Right lobe of liver (tissue), 6 donors: ENCODE measurements at regions not wholly inside any gene's neighbourhood (a gene's known extent, or its start where the extent isn't known, plus 50 kb on each side); places are given as distances from the start of the nearest gene placed in this dataset.

Source experiments
- ATAC-seq, 4 donors: fragments of 200-7000 bp; cut with Tn5 transposase; one replicate each; pipeline ENCODE4 v1.9.1; 2020; ENCODE audit warnings: mild to moderate bottlenecking in 4 of 4, moderate library complexity in 4 of 4
- DNase-seq, 3 donors: peaks; one replicate each; pipeline ENCODE4 v3.0.0-alpha.2; 2020
- H3K27ac ChIP-seq, 3 donors: fragments of 200-600 bp; one replicate each; pipeline ENCODE4 v1.8.0; 2022
- H3K27me3 ChIP-seq, 2 donors: fragments of 200-600 bp; one replicate each; pipeline ENCODE4 v1.8.0; 2022
- H3K36me3 ChIP-seq, 4 donors: fragments of 200-600 bp; sonication (generic) in 1 of 4; one replicate each; pipeline versions ENCODE4 v1.5.1 to v1.8.0; 2017 to 2022; ENCODE audit warnings: control low read depth in 1 of 4
- H3K4me1 ChIP-seq, 4 donors: fragments of 200-600 bp; sonication (generic) in 1 of 4; one replicate each; pipeline versions ENCODE4 v1.5.1 to v1.8.0; 2017 to 2022; ENCODE audit warnings: control low read depth in 1 of 4
- H3K4me3 ChIP-seq, 3 donors: fragments of 200-600 bp; one replicate each; pipeline ENCODE4 v1.8.0; 2022
- H3K9me3 ChIP-seq, 4 donors: fragments of 200-600 bp; sonication (generic) in 1 of 4; one replicate each; pipeline versions ENCODE4 v1.5.1 to v1.8.0; 2017 to 2022; ENCODE audit warnings: control low read depth in 1 of 4
- CTCF ChIP-seq, 4 donors: fragments of 200-600 bp in 3 of 4; fragments of 450-650 bp in 1 of 4; IDR thresholded peaks; one replicate each; pipeline versions ENCODE4 v1.5.1 to v1.8.0; 2016 to 2022; ENCODE audit warnings: antibody characterized with exemption in 4 of 4, mild to moderate bottlenecking in 2 of 4
- POLR2A ChIP-seq: fragments of 450-650 bp; IDR thresholded peaks from one replicate; pipeline ENCODE4 v1.6.1; 2017; ENCODE audit warnings: antibody characterized with exemption, mild to moderate bottlenecking
- WGBS: methylation state at CpG from one replicate; pipeline ENCODE4 v1.1.6; 2018; ENCODE audit warnings: low coverage, low lambda C conversion rate; ENCODE audit not compliant: insufficient coverage; ENCODE audit errors: missing lambda C conversion rate; 5-methylcytosine and 5-hydroxymethylcytosine counted together
- intact Hi-C, 2 donors: fragments of 100-400 bp; cut with DNase I; formaldehyde crosslinking; loops; one replicate each; pipeline versions ENCODE4 v1.11.2 to v1.14.1; 2022
- donor health status: DM: no; HTN: yes; CAD: no.
- donor health status: DM: no; HTN: no; CAD: no.
- donor health status: DM: no; HTN: no; CAD: no.
- donor health status: DM: no; HTN: yes; CAD: no.
- donor health status: DM: no; HTN: yes; CAD: no.

- no peak overlapping the region for H3K27ac ChIP-seq
- no peaks in the 10 kb centered on the region for H3K4me1 ChIP-seq
- no peak for ATAC-seq
- no peaks in the 10 kb centered on the region for H3K27me3 ChIP-seq
- TF ChIP-seq POLR2A (no peak), CTCF (IDR thresholded peaks at IDR 0.05) (no peak)
- H3K9me3 ChIP-seq = no peaks in the 10 kb centered on the region
- no peak overlapping the region for H3K4me3 ChIP-seq
- no peaks in the 10 kb centered on the region for H3K36me3 ChIP-seq
- DNase-seq = no peak
- intact Hi-C loops = no loop called here
- 70% methylated on average over 1 of the region's 2 CpGs for WGBS
These were observed 226.5 kb upstream of the TMEM72 start for GRCh38 chr10:44684661-44685060.

- H3K36me3 ChIP-seq = no peaks in the 10 kb centered on the region
- H3K27me3 ChIP-seq = no peaks in the 10 kb centered on the region
- intact Hi-C loops = no loop called here
- H3K9me3 ChIP-seq = no peaks in the 10 kb centered on the region
- H3K4me1 ChIP-seq = no peaks in the 10 kb centered on the region
- H3K27ac ChIP-seq = no peak overlapping the region
- no peak for ATAC-seq
- WGBS = 62% methylated on average over 4 of the region's 6 CpGs
- DNase-seq = no peak
- H3K4me3 ChIP-seq = no peak overlapping the region
- TF ChIP-seq CTCF (IDR thresholded peaks at IDR 0.05) (no peak), POLR2A (no peak)
These were observed 225.9 kb upstream of the TMEM72 start for GRCh38 chr10:44685220-44685619.

GRCh38 chr10:44685747-44686146 is 225.4 kb upstream of the TMEM72 start:
- no peak for ATAC-seq
- 60% methylated on average over 2 of the region's 2 CpGs for WGBS
- intact Hi-C loops = no loop called here

GRCh38 chr10:44689368-44689767 is 221.8 kb upstream of the TMEM72 start:
- H3K27me3 ChIP-seq = no peaks in the 10 kb centered on the region
- no peak for TF ChIP-seq POLR2A

More at GRCh38 chr10:44685747-44686146, 225.4 kb upstream of the TMEM72 start:
- H3K36me3 ChIP-seq = no peaks in the 10 kb centered on the region
- no peaks in the 10 kb centered on the region for H3K27me3 ChIP-seq
- H3K4me3 ChIP-seq = no peak overlapping the region
- no peak overlapping the region for H3K27ac ChIP-seq
- no peak for TF ChIP-seq CTCF (IDR thresholded peaks at IDR 0.05)
- no peak for TF ChIP-seq POLR2A
- no peak for DNase-seq
- no peaks in the 10 kb centered on the region for H3K4me1 ChIP-seq
- H3K9me3 ChIP-seq = no peaks in the 10 kb centered on the region

GRCh38 chr10:44696496-44696895 is 214.6 kb upstream of the TMEM72 start:
- H3K27ac ChIP-seq = no peak overlapping the region
- intact Hi-C loops = no loop called here
- WGBS = 68% methylated on average over 6 of the region's 6 CpGs

More at GRCh38 chr10:44689368-44689767, 221.8 kb upstream of the TMEM72 start:
- intact Hi-C loops = no loop called here
- no peaks in the 10 kb centered on the region for H3K36me3 ChIP-seq
- H3K27ac ChIP-seq = no peak overlapping the region
- no peaks in the 10 kb centered on the region for H3K4me1 ChIP-seq
- no peak overlapping the region for H3K4me3 ChIP-seq
- 52% methylated on average over 2 of the region's 2 CpGs for WGBS
- no peak for DNase-seq
- no peak for ATAC-seq
- no peaks in the 10 kb centered on the region for H3K9me3 ChIP-seq

More at GRCh38 chr10:44696496-44696895, 214.6 kb upstream of the TMEM72 start:
- Histone ChIP-seq H3K4me3 (no peak overlapping the region), H3K27me3 (no peaks in the 10 kb centered on the region), H3K4me1 (no peaks in the 10 kb centered on the region), H3K36me3 (no peaks in the 10 kb centered on the region), H3K9me3 (no peaks in the 10 kb centered on the region)
- DNase-seq (no peak), ATAC-seq (no peak)
- no peak for TF ChIP-seq POLR2A
- no peak for TF ChIP-seq CTCF (IDR thresholded peaks at IDR 0.05)
